Progenitor cell of endocrine pancreas (in vitro differentiated cells): ENCODE measurements at regions not wholly inside any gene's neighbourhood (a gene's known extent, or its start where the extent isn't known, plus 50 kb on each side); places are given as distances from the start of the nearest gene placed in this dataset.

Experiments used
- DNase-seq: peaks from one replicate; pipeline ENCODE4 v3.0.0; 2021; ENCODE audit warnings: low spot score; ENCODE audit not compliant: unreplicated experiment
- H3K27ac Mint-ChIP-seq: 2 replicates; pipeline ENCODE4 v1.8.0; 2021; ENCODE audit warnings: mild to moderate bottlenecking, moderate library complexity, mixed read lengths
- H3K27me3 Mint-ChIP-seq: 2 replicates; pipeline ENCODE4 v1.8.0; 2021; ENCODE audit warnings: mixed read lengths
- H3K36me3 Mint-ChIP-seq: 2 replicates; pipeline ENCODE4 v1.8.0; 2022; ENCODE audit warnings: mixed read lengths; ENCODE audit not compliant: insufficient read depth
- H3K4me1 Mint-ChIP-seq: 2 replicates; pipeline ENCODE4 v1.8.0; 2021; ENCODE audit warnings: low read depth, mixed read lengths
- H3K4me3 Mint-ChIP-seq: 2 replicates; pipeline ENCODE4 v1.8.0; 2021; ENCODE audit warnings: low read depth, mild to moderate bottlenecking, moderate library complexity, mixed read lengths
- H3K9me3 Mint-ChIP-seq: 2 replicates; pipeline ENCODE4 v1.8.0; 2021; ENCODE audit warnings: low read depth, mixed read lengths
- CTCF ChIP-seq: fragments of 200-600 bp; sonication (generic); IDR thresholded peaks from one replicate; pipeline ENCODE4 v1.5.0; 2021; ENCODE audit warnings: antibody characterized with exemption, mild to moderate bottlenecking; ENCODE audit not compliant: unreplicated experiment

GRCh38 chr5:29382780-29383179 lies 1810.7 kb upstream of the CDH6 start:
- Mint-ChIP-seq H3K4me3 (no peak overlapping the region), H3K4me1 (peaks cover 1% of the 10 kb centered on the region), H3K27me3 (no peaks in the 10 kb centered on the region)

GRCh38 chr5:29380029-29380428 lies 1813.5 kb upstream of the CDH6 start:
- Mint-ChIP-seq H3K27ac (no peak overlapping the region), H3K9me3 (peaks cover 3% of the 10 kb centered on the region), H3K4me1 (peaks cover 1% of the 10 kb centered on the region), H3K36me3 (no peaks in the 10 kb centered on the region), H3K27me3 (no peaks in the 10 kb centered on the region), H3K4me3 (no peak overlapping the region)
- no peak for TF ChIP-seq CTCF
- no peak for DNase-seq

More at GRCh38 chr5:29382780-29383179, 1810.7 kb upstream of the CDH6 start:
- H3K36me3 Mint-ChIP-seq, result no peaks in the 10 kb centered on the region
- H3K9me3 Mint-ChIP-seq, result peaks cover 3% of the 10 kb centered on the region
- TF ChIP-seq CTCF, result no peak
- DNase-seq, result no peak
- H3K27ac Mint-ChIP-seq, result no peak overlapping the region

- H3K27me3 Mint-ChIP-seq, result no peaks in the 10 kb centered on the region
- no peak overlapping the region for H3K27ac Mint-ChIP-seq
- peaks cover 1% of the 10 kb centered on the region for H3K4me1 Mint-ChIP-seq
- no peak for DNase-seq
- H3K9me3 Mint-ChIP-seq, result peaks cover 3% of the 10 kb centered on the region
- TF ChIP-seq CTCF, result no peak
- no peaks in the 10 kb centered on the region for H3K36me3 Mint-ChIP-seq
- no peak overlapping the region for H3K4me3 Mint-ChIP-seq
Observed at GRCh38 chr5:29379619-29380018, 1813.9 kb upstream of the CDH6 start.

GRCh38 chr5:29378104-29378503 lies 1815.4 kb upstream of the CDH6 start:
- H3K4me3 Mint-ChIP-seq, result no peak overlapping the region
- no peaks in the 10 kb centered on the region for H3K27me3 Mint-ChIP-seq
- no peak overlapping the region for H3K27ac Mint-ChIP-seq
- no peak for TF ChIP-seq CTCF
- peaks cover 1% of the 10 kb centered on the region for H3K9me3 Mint-ChIP-seq
- DNase-seq, result no peak
- no peaks in the 10 kb centered on the region for H3K36me3 Mint-ChIP-seq
- H3K4me1 Mint-ChIP-seq, result peaks cover 1% of the 10 kb centered on the region

GRCh38 chr5:29370248-29370647 lies 1823.2 kb upstream of the CDH6 start:
- Mint-ChIP-seq H3K4me1 (peaks cover 4% of the 10 kb centered on the region), H3K4me3 (no peak overlapping the region), H3K27me3 (no peaks in the 10 kb centered on the region), H3K36me3 (no peaks in the 10 kb centered on the region), H3K27ac (no peak overlapping the region), H3K9me3 (peaks cover 3% of the 10 kb centered on the region)
- no peak for DNase-seq
- no peak for TF ChIP-seq CTCF
